GM12878 (cell line): ENCODE measurements at regions not wholly inside any gene's neighbourhood (a gene's known extent, or its start where the extent isn't known, plus 50 kb on each side); places are given as distances from the start of the nearest gene placed in this dataset.

ENCODE experiments used
- ATAC-seq: fragments of 200-7000 bp; cut with Tn5 transposase; 3 replicates; pipeline ENCODE4 v1.9.1; 2020; ENCODE audit warnings: mild to moderate bottlenecking, moderate library complexity
- BruUV-seq: library from RNA; stranded (reverse); fragments of 400-500 nt; replicated peaks from 2 replicates; lab custom pipeline; 2021; lab: Mats Ljungman, UMichigan
- CTCF ChIA-PET: fragments of 300-600 bp; sonication (Branson Sonifier 250); formaldehyde crosslinking; extraction: SDS; loops from one replicate; lab custom pipeline; 2021; ENCODE audit warnings: inconsistent platforms; lab: Yijun Ruan, JAX
- POLR2A ChIA-PET: fragments of 350-600 bp; formaldehyde crosslinking; extraction: SDS; loops from one replicate; lab custom pipeline; 2021; ENCODE audit warnings: inconsistent platforms; lab: Charles Lee
- RAD21 ChIA-PET: fragments of 300-600 bp; sonication (Branson Sonifier 250); formaldehyde crosslinking; loops from one replicate; lab custom pipeline; 2023; ENCODE audit warnings: antibody characterized with exemption; ENCODE audit not compliant: unreplicated experiment; lab: Charles Lee
- SMC1A ChIA-PET: fragments of 300-600 bp; sonication (Branson Sonifier 250); formaldehyde crosslinking; loops from one replicate; lab custom pipeline; 2023; ENCODE audit not compliant: unreplicated experiment, uncharacterized antibody; lab: Charles Lee
- DNase-seq: peaks from one replicate; pipeline ENCODE4 v3.0.0-alpha.2; 2011; ENCODE audit warnings: low read depth, low spot score
- FAIRE-seq: peaks from 3 replicates; lab custom pipeline; 2011; peaks lifted over from hg19 to GRCh38; lab: Jason Lieb, UNC
- H2AFZ ChIP-seq: 2 replicates; pipeline ENCODE4 v1.6.0; 2011; ENCODE audit warnings: low read depth, low read length, control low read depth; ENCODE audit not compliant: control insufficient read depth
- H3K27ac ChIP-seq: 2 replicates; pipeline ENCODE4 v1.5.1; 2011; ENCODE audit warnings: control low read depth; ENCODE audit not compliant: control insufficient read depth, insufficient read depth
- H3K27me3 ChIP-seq, 2 experiments: replicated peaks in 1 of 2; 2 replicates each; pipeline versions ENCODE4 v1.6.0 to v1.6.1; 2011; ENCODE audit warnings: low read length in 1 of 2; ENCODE audit not compliant: control insufficient read depth in 2 of 2, insufficient read depth in 2 of 2
- H3K36me3 ChIP-seq, 2 experiments: 2 replicates each; pipeline ENCODE4 v1.5.1; 2011; ENCODE audit warnings: low read length in 1 of 2; ENCODE audit not compliant: control insufficient read depth in 2 of 2, insufficient read depth in 2 of 2
- H3K4me1 ChIP-seq: 2 replicates; pipeline ENCODE4 v1.6.1; 2011; ENCODE audit warnings: mild to moderate bottlenecking, low read length, moderate library complexity, mixed read lengths; ENCODE audit not compliant: control insufficient read depth, insufficient read depth
- H3K4me2 ChIP-seq: 2 replicates; pipeline ENCODE4 v1.6.0; 2011; ENCODE audit warnings: control low read depth; ENCODE audit not compliant: control insufficient read depth, insufficient read depth
- H3K4me3 ChIP-seq: fragments of 200-600 bp; sonication (generic); 2 replicates; pipeline ENCODE4 v1.5.1; 2016
- H3K79me2 ChIP-seq: 2 replicates; pipeline ENCODE4 v1.6.0; 2011; ENCODE audit warnings: low read length; ENCODE audit not compliant: control insufficient read depth, insufficient read depth
- H3K9ac ChIP-seq: 2 replicates; pipeline ENCODE4 v1.8.0; 2011; ENCODE audit warnings: low read length, control low read depth, mixed read lengths; ENCODE audit not compliant: control insufficient read depth, insufficient read depth
- H3K9me3 ChIP-seq: replicated peaks from 3 replicates; pipeline ENCODE4 v1.5.1; 2011; ENCODE audit warnings: mild to moderate bottlenecking, low read length; ENCODE audit not compliant: control insufficient read depth, insufficient read depth
- H4K20me1 ChIP-seq: 2 replicates; pipeline ENCODE4 v1.6.0; 2011; ENCODE audit not compliant: control insufficient read depth, insufficient read depth
- ASH2L ChIP-seq: fragments of 300-600, 200-600 bp; sonication (generic); IDR thresholded peaks from 2 replicates; pipeline ENCODE4 v1.6.1; 2017; ENCODE audit warnings: low read depth, mild to moderate bottlenecking, borderline replicate concordance
- ATF3 ChIP-seq: IDR thresholded peaks from 2 replicates; pipeline ENCODE4 v1.6.1; 2011; ENCODE audit warnings: low read depth, mild to moderate bottlenecking, low read length, moderate library complexity, borderline replicate concordance; ENCODE audit errors: extremely low read depth
- BACH1 ChIP-seq: fragments of 450-650 bp; IDR thresholded peaks from 2 replicates; pipeline ENCODE4 v1.6.1; 2017; ENCODE audit warnings: mild to moderate bottlenecking, borderline replicate concordance
- CEBPB ChIP-seq, 2 experiments: fragments of 150-350 bp in 1 of 2; IDR thresholded peaks; 2 replicates each; pipeline ENCODE4 v1.6.1; 2012 to 2014; ENCODE audit warnings: low read depth in 2 of 2, low read length in 2 of 2, borderline replicate concordance in 1 of 2, inconsistent platforms in 1 of 2
- CTCF ChIP-seq, 3 experiments: IDR thresholded peaks in 2 of 3; conservative IDR thresholded peaks in 1 of 3; 2 replicates each; pipeline ENCODE4 v1.5.1; 2011; ENCODE audit warnings: low read depth in 3 of 3, low read length in 3 of 3, mild to moderate bottlenecking in 3 of 3, control low read depth in 2 of 3, moderate library complexity in 2 of 3, inconsistent platforms in 1 of 3, mixed read lengths in 1 of 3; ENCODE audit not compliant: control insufficient read depth in 2 of 3, insufficient read depth in 1 of 3; ENCODE audit errors: extremely low read depth in 1 of 3
- ESRRA ChIP-seq: IDR thresholded peaks from 2 replicates; pipeline ENCODE4 v1.6.1; 2012; ENCODE audit warnings: mild to moderate bottlenecking, low read length, improper control_type of control experiment
- EZH2 ChIP-seq: IDR thresholded peaks from 2 replicates; pipeline ENCODE4 v1.6.1; 2012; ENCODE audit warnings: low read depth, mild to moderate bottlenecking, control low read depth, inconsistent platforms, low read length, borderline replicate concordance; ENCODE audit not compliant: control insufficient read depth
- KLF5 ChIP-seq: fragments of 450-650 bp; IDR thresholded peaks from 2 replicates; pipeline ENCODE4 v1.6.1; 2014; ENCODE audit warnings: mild to moderate bottlenecking; ENCODE audit not compliant: partially characterized antibody
- LARP7 ChIP-seq: fragments of 450-650 bp; IDR thresholded peaks from 2 replicates; pipeline ENCODE4 v1.6.1; 2017; ENCODE audit warnings: mild to moderate bottlenecking
- PKNOX1 ChIP-seq: fragments of 450-650 bp; IDR thresholded peaks from 2 replicates; pipeline ENCODE4 v1.6.1; 2016; ENCODE audit warnings: mild to moderate bottlenecking
- RAD21 ChIP-seq: IDR thresholded peaks from 2 replicates; pipeline ENCODE4 v1.6.1; 2011; ENCODE audit warnings: mild to moderate bottlenecking, low read depth, low read length, moderate library complexity; ENCODE audit not compliant: insufficient read depth
- RCOR1 ChIP-seq: conservative IDR thresholded peaks from 2 replicates; pipeline ENCODE4 v1.6.1; 2012; ENCODE audit warnings: low read depth, low read length, improper control_type of control experiment
- REST ChIP-seq: IDR thresholded peaks from 2 replicates; pipeline ENCODE4 v1.6.1; 2012; ENCODE audit warnings: mild to moderate bottlenecking, low read depth, low read length
- SMAD1 ChIP-seq: fragments of 450-650 bp; IDR thresholded peaks from 2 replicates; pipeline ENCODE4 v1.6.1; 2018; ENCODE audit warnings: mild to moderate bottlenecking, low read depth; ENCODE audit not compliant: partially characterized antibody
- SP1 ChIP-seq: IDR thresholded peaks from one replicate; pipeline ENCODE4 v1.6.1; 2011; ENCODE audit warnings: low read depth, low read length
- ZNF24 ChIP-seq: fragments of 450-650 bp; IDR thresholded peaks from 2 replicates; pipeline ENCODE4 v1.6.1; 2017; ENCODE audit warnings: antibody characterized with exemption, mild to moderate bottlenecking
- WGBS: methylation state at CpG from one replicate; pipeline ENCODE4 v1.1.6; 2016; ENCODE audit warnings: low lambda C conversion rate; ENCODE audit not compliant: insufficient replicate concordance, insufficient coverage; ENCODE audit errors: missing lambda C conversion rate; 5-methylcytosine and 5-hydroxymethylcytosine counted together
- in situ Hi-C: fragments of 300-500 bp; cut with MboI; formaldehyde crosslinking; loops from 9 replicates; pipeline ENCODE4 v1.14.3; 2018; ENCODE audit warnings: mixed read lengths
- intact Hi-C: fragments of 100-400 bp; cut with micrococcal nuclease; formaldehyde crosslinking; loops from one replicate; pipeline ENCODE4 v1.14.2; 2022; ENCODE audit not compliant: unreplicated experiment

GRCh38 chr13:52968074-52968700 lies 60.4 kb upstream of the OLFM4 start:
- BruUV-seq: no TSS peak
- in situ Hi-C loops (loop anchor here (10.0 kb wide), 2 partner anchors 303 to 353 kb away; no protein-coding TSS in a partner anchor), intact Hi-C loops (loop anchor here (1.0 to 5.0 kb wide), 5 partner anchors 71 to 359 kb away; no protein-coding TSS in a partner anchor)
- peak; percentile 100 for ATAC-seq
- ChIA-PET SMC1A (interaction anchor here (0.5 to 4.7 kb wide), 41 partner anchors 9 to 520 kb away, joined by 3 to 70 read pairs (median 4); no protein-coding TSS in a partner anchor), RAD21 (interaction anchor here (0.6 to 3.1 kb wide), 47 partner anchors 9 to 517 kb away, joined by 3 to 57 read pairs (median 4); partner anchors contain the start of gene SUGT1), POLR2A (no interaction called here), CTCF (interaction anchor here (0.6 to 4.2 kb wide), 92 partner anchors 9 to 629 kb away, joined by 3 to 98 read pairs (median 4); partner anchors contain the start of gene SUGT1)
- Histone ChIP-seq H3K36me3 (no peaks in the 10 kb centered on the region), H3K9ac (no peak overlapping the region), H3K27ac (no peak overlapping the region), H3K79me2 (no peaks in the 10 kb centered on the region), H3K4me3 (no peak overlapping the region), H3K4me2 (no peak overlapping the region), H2AFZ (no peak overlapping the region), H3K9me3 (no peaks in the 10 kb centered on the region), H3K27me3 (no peaks in the 10 kb centered on the region; a peak in 1 of 4 replicates), H3K4me1 (no peaks in the 10 kb centered on the region), H4K20me1 (no peaks in the 10 kb centered on the region)
- peak; percentile 89 for FAIRE-seq
- WGBS: 4% methylated on average over 13 of the region's 13 CpGs
- peak; percentile 16 for DNase-seq
- no peak for TF ChIP-seq ASH2L
- TF ChIP-seq SMAD1: no peak
- TF ChIP-seq CTCF (IDR thresholded peaks at IDR 0.05 in 2 of 3, conservative IDR thresholded peaks at IDR 0.05 in 1 of 3; ENCODE audit: control insufficient read depth in 2 of 3, extremely low read depth in 1 of 3, insufficient read depth in 1 of 3, low read depth in 3 of 3, low read length in 3 of 3): peak; percentile 98 to 100 (median 99)
- no peak for TF ChIP-seq SP1
- TF ChIP-seq KLF5: no peak
- TF ChIP-seq ZNF24: no peak
- no peak for TF ChIP-seq PKNOX1
- TF ChIP-seq RAD21: peak; percentile 91
- TF ChIP-seq REST: peak; percentile 97
- peak in 1 of 2 experiments; percentile 38; a peak in 1 of 4 replicates for TF ChIP-seq CEBPB (IDR thresholded peaks at IDR 0.05; ENCODE audit: borderline replicate concordance in 1 of 2, low read depth in 2 of 2, low read length in 2 of 2)
- TF ChIP-seq BACH1: no peak
- TF ChIP-seq RCOR1: 0 out of 2 replicates have a peak, but pooled peaks have one; percentile 75
- no peak for TF ChIP-seq LARP7
- TF ChIP-seq ATF3: peak; percentile 50; the same call in 1 of the 2 replicates
- TF ChIP-seq ESRRA: no peak
- no peak for TF ChIP-seq EZH2
